ENCODE measurements at regions not wholly inside any gene's neighbourhood (a gene's known extent, or its start where the extent isn't known, plus 50 kb on each side); places are given as distances from the start of the nearest gene placed in this dataset.
A peak's percentile ranks its signal among the peaks of the same experiment; 100 is the strongest.
"Not testable (repeated sequence)": the region's sequence is repeated elsewhere in the genome, so short reads cannot be mapped to it uniquely, and the experiment has no call there.

DNA sequence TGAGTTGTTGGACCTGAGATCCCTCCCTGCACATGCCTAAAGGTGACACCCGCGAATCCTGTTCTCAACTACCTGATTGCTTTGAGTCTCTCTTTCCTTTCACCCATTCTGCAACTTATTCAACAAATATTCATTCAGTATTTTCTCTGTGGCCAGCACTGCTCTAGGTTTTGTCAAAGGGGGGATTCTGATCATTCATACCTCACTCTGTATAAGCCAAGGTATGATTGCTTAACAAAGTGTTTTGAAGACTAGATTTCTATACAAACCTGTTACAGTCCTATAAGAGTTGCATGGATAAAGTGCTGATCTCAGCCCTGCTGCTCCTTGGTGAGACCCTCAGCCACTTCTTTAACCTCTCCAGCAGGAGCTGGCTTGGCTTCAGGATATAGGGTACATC lies 409.7 kb downstream of the KCNRG start:
- WGBS, 3 donors: 93 to 95% (median 93%) methylated on average over 2 of the region's 2 CpGs
- H3K4me3 ChIP-seq (ENCODE audit: low read depth in 1 of 3, low read length in 3 of 3): no peak overlapping the region
- H3K36me3 ChIP-seq (ENCODE audit: control insufficient read depth in 3 of 3, insufficient read depth in 2 of 3, low read depth in 1 of 3, low read length in 3 of 3): no peaks in the 10 kb centered on the region
- H3K27me3 ChIP-seq (ENCODE audit: control insufficient read depth in 3 of 3, insufficient read depth in 3 of 3, low read length in 3 of 3): no peaks in the 10 kb centered on the region
- FAIRE-seq (no peak), DNase-seq (no peak)
- peaks cover 0 to 7% (median 0%) of the 10 kb centered on the region in 3 donors for H3K4me1 ChIP-seq (ENCODE audit: control insufficient read depth in 3 of 3, insufficient read depth in 2 of 3, low read depth in 1 of 3, low read length in 2 of 3)
- no peak overlapping the region for H3K27ac ChIP-seq (ENCODE audit: low read depth in 1 of 3, low read length in 2 of 3)
- no peaks in the 10 kb centered on the region for H3K9me3 ChIP-seq (ENCODE audit: control insufficient read depth in 2 of 2, insufficient read depth in 1 of 2, low read depth in 1 of 2, low read length in 1 of 2)

DNA sequence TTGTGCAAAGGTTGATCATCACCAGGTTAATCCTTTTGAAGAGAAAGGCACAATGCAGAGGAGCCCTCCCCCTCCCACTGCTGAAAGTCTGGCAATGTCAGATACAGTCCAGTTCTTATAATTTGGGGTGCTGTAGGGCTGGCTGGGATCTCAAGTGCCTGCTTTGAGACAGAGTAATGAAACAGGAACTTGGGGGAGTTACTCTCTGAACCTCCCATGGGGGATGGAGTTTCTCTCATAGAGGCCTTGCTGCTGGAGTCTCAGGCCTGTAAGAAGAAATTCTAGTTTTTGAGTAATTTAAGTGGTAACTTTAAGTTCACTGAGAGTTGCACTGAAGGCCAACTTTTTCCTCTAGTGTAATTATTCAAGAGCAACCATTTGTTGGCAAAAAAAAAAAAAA lies 410.5 kb downstream of the KCNRG start:
- FAIRE-seq: no peak
- H3K27me3 ChIP-seq (ENCODE audit: control insufficient read depth in 3 of 3, insufficient read depth in 3 of 3, low read length in 3 of 3): no peaks in the 10 kb centered on the region

DNA sequence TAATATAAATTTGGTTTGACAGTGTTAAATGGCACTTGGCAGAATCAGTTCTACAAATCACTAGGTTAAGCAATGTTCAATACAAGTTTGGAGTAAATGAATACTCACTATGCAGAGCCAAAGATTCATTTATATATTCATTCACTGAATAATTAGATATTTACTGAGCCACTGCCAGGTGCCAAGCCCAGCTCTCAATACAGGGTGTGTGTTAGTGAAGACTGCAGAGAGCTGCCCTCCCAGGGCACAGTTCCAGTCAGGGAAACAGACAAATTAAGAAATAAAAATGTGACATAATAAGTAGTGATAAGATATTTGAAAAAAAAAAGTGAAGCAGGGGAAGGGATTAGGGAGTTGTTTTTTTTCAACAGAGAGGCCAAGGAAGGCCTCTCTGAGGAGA lies 411.7 kb downstream of the KCNRG start:
- FAIRE-seq: no peak
- DNase-seq: no peak

More for the DNA sequence above, 410.5 kb downstream of the KCNRG start:
- Histone ChIP-seq H3K9me3 (ENCODE audit: control insufficient read depth in 2 of 2, insufficient read depth in 1 of 2, low read depth in 1 of 2, low read length in 1 of 2) (no peaks in the 10 kb centered on the region), H3K4me3 (ENCODE audit: low read depth in 1 of 3, low read length in 3 of 3) (no peak overlapping the region), H3K27ac (ENCODE audit: low read depth in 1 of 3, low read length in 2 of 3) (no peak overlapping the region), H3K36me3 (ENCODE audit: control insufficient read depth in 3 of 3, insufficient read depth in 2 of 3, low read depth in 1 of 3, low read length in 3 of 3) (no peaks in the 10 kb centered on the region), H3K4me1 (ENCODE audit: control insufficient read depth in 3 of 3, insufficient read depth in 2 of 3, low read depth in 1 of 3, low read length in 2 of 3) (peaks cover 0 to 7% (median 0%) of the 10 kb centered on the region in 3 donors)
- no peak for DNase-seq

DNA sequence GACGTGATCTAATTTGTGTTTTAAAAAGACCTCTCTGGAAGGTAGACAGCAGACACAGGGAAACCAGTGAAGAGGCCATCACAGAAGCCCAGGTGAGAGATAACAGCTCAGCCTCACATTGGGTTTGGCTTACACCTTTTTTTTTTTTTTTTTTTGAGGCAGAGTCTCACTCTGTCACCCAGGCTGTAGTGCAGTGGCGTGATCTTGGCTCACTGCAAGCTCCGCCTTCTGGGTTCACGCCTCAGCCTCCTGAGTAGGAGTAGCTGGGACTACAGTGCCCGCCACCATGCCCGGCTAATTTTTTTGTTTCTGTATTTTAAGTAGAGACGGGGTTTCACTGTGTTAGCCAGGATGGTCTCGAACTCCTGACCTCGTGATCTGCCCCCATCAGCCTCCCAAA lies 412.3 kb downstream of the KCNRG start:
- DNase-seq; H3K27me3 ChIP-seq (ENCODE audit: control insufficient read depth in 3 of 3, insufficient read depth in 3 of 3, low read length in 3 of 3): not testable (repeated sequence)

More for the DNA sequence above, 411.7 kb downstream of the KCNRG start:
- H3K27ac ChIP-seq (ENCODE audit: low read depth in 1 of 3, low read length in 2 of 3): no peak overlapping the region
- no peaks in the 10 kb centered on the region for H3K36me3 ChIP-seq (ENCODE audit: control insufficient read depth in 3 of 3, insufficient read depth in 2 of 3, low read depth in 1 of 3, low read length in 3 of 3)
- no peaks in the 10 kb centered on the region for H3K9me3 ChIP-seq (ENCODE audit: control insufficient read depth in 2 of 2, insufficient read depth in 1 of 2, low read depth in 1 of 2, low read length in 1 of 2)
- no peaks in the 10 kb centered on the region for H3K27me3 ChIP-seq (ENCODE audit: control insufficient read depth in 3 of 3, insufficient read depth in 3 of 3, low read length in 3 of 3)
- peaks cover 0 to 5% (median 0%) of the 10 kb centered on the region in 3 donors for H3K4me1 ChIP-seq (ENCODE audit: control insufficient read depth in 3 of 3, insufficient read depth in 2 of 3, low read depth in 1 of 3, low read length in 2 of 3)
- H3K4me3 ChIP-seq (ENCODE audit: low read depth in 1 of 3, low read length in 3 of 3): no peak overlapping the region

GRCh38 chr13:50428183-50428877 lies 413.1 kb downstream of the KCNRG start:
- no peak overlapping the region for H3K27ac ChIP-seq (ENCODE audit: low read depth in 1 of 3, low read length in 2 of 3)
- no peak for FAIRE-seq
- H3K4me1 ChIP-seq (ENCODE audit: control insufficient read depth in 3 of 3, insufficient read depth in 2 of 3, low read depth in 1 of 3, low read length in 2 of 3): peaks cover 0 to 2% (median 0%) of the 10 kb centered on the region in 3 donors
- H3K9me3 ChIP-seq (ENCODE audit: control insufficient read depth in 2 of 2, insufficient read depth in 1 of 2, low read depth in 1 of 2, low read length in 1 of 2): no peaks in the 10 kb centered on the region
- no peak for DNase-seq
- WGBS, 3 donors: 60 to 85% (median 78%) methylated on average over 1 of the region's 1 CpG
- H3K36me3 ChIP-seq (ENCODE audit: control insufficient read depth in 3 of 3, insufficient read depth in 2 of 3, low read depth in 1 of 3, low read length in 3 of 3): no peaks in the 10 kb centered on the region
- no peaks in the 10 kb centered on the region for H3K27me3 ChIP-seq (ENCODE audit: control insufficient read depth in 3 of 3, insufficient read depth in 3 of 3, low read length in 3 of 3)
- H3K4me3 ChIP-seq (ENCODE audit: low read depth in 1 of 3, low read length in 3 of 3): no peak overlapping the region

More for the DNA sequence above, 412.3 kb downstream of the KCNRG start:
- not testable (repeated sequence) for H3K4me3 ChIP-seq (ENCODE audit: low read depth in 1 of 3, low read length in 3 of 3); H3K9me3 ChIP-seq (ENCODE audit: control insufficient read depth in 2 of 2, insufficient read depth in 1 of 2, low read depth in 1 of 2, low read length in 1 of 2); FAIRE-seq; H3K4me1 ChIP-seq (ENCODE audit: control insufficient read depth in 3 of 3, insufficient read depth in 2 of 3, low read depth in 1 of 3, low read length in 2 of 3); H3K27ac ChIP-seq (ENCODE audit: low read depth in 1 of 3, low read length in 2 of 3); H3K36me3 ChIP-seq (ENCODE audit: control insufficient read depth in 3 of 3, insufficient read depth in 2 of 3, low read depth in 1 of 3, low read length in 3 of 3)
- WGBS, 3 donors: 78 to 86% (median 85%) methylated on average over 9 of the region's 9 CpGs

DNA sequence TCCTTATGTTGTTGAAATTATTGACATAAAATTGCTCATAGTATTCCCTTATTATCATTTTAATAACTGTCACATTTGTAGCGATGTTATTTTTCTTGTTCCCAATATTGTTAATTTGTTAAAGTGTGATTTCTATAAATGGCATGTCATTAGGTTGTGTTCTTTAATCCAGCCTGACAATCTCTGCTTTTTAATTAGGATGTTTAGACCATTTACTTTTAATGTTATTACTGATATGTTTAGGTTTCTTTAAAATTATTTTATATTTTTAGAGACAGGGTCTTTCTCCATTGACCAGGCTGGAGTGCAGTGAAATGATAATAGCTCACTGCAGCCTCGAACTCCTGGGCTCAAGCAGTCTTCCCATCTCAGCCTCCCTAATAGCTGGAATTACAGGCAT lies 408.5 kb downstream of the DLEU7 start:
- Histone ChIP-seq H3K27ac (ENCODE audit: low read depth in 1 of 3, low read length in 2 of 3) (no peak overlapping the region), H3K4me3 (ENCODE audit: low read depth in 1 of 3, low read length in 3 of 3) (no peak overlapping the region), H3K27me3 (ENCODE audit: control insufficient read depth in 3 of 3, insufficient read depth in 3 of 3, low read length in 3 of 3) (no peaks in the 10 kb centered on the region), H3K4me1 (ENCODE audit: control insufficient read depth in 3 of 3, insufficient read depth in 2 of 3, low read depth in 1 of 3, low read length in 2 of 3) (no peaks in the 10 kb centered on the region), H3K36me3 (ENCODE audit: control insufficient read depth in 3 of 3, insufficient read depth in 2 of 3, low read depth in 1 of 3, low read length in 3 of 3) (no peaks in the 10 kb centered on the region), H3K9me3 (ENCODE audit: control insufficient read depth in 2 of 2, insufficient read depth in 1 of 2, low read depth in 1 of 2, low read length in 1 of 2) (no peaks in the 10 kb centered on the region)
- DNase-seq: no peak
- FAIRE-seq: no peak
- WGBS, 3 donors: 94 to 95% (median 94%) methylated on average over 2 of the region's 2 CpGs

DNA sequence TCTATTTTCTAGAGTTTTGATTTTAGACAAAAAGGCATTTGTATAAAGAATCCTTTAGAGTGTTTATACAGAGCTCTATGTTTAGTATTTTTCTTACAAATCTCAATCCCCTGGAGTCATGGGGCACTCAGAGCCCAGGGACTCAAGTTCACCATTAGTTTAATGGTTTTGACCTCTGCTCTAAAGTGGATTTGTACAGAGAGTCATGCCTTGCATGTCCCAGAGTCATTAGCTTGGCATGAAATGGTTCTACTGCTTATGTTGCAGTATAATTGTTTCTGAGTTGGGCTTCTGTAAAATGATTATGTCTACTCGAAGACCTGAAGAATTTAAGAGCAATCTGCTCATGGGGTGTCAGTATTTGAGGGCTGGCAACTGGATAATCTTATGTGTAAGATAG lies 406.2 kb downstream of the DLEU7 start:
- Histone ChIP-seq H3K36me3 (ENCODE audit: control insufficient read depth in 3 of 3, insufficient read depth in 2 of 3, low read depth in 1 of 3, low read length in 3 of 3) (no peaks in the 10 kb centered on the region), H3K27me3 (ENCODE audit: control insufficient read depth in 3 of 3, insufficient read depth in 3 of 3, low read length in 3 of 3) (no peaks in the 10 kb centered on the region), H3K4me1 (ENCODE audit: control insufficient read depth in 3 of 3, insufficient read depth in 2 of 3, low read depth in 1 of 3, low read length in 2 of 3) (no peaks in the 10 kb centered on the region), H3K27ac (ENCODE audit: low read depth in 1 of 3, low read length in 2 of 3) (no peak overlapping the region), H3K4me3 (ENCODE audit: low read depth in 1 of 3, low read length in 3 of 3) (no peak overlapping the region), H3K9me3 (ENCODE audit: control insufficient read depth in 2 of 2, insufficient read depth in 1 of 2, low read depth in 1 of 2, low read length in 1 of 2) (no peaks in the 10 kb centered on the region)
- DNase-seq: peak in 1 of 2 donors; percentile 33
- no peak for FAIRE-seq
- 69 to 97% (median 82%) methylated on average over 1 of the region's 1 CpG for WGBS, 3 donors

- DNase-seq (no peak), FAIRE-seq (no peak)
- Histone ChIP-seq H3K27ac (ENCODE audit: low read depth in 1 of 3, low read length in 2 of 3) (no peak overlapping the region), H3K36me3 (ENCODE audit: control insufficient read depth in 3 of 3, insufficient read depth in 2 of 3, low read depth in 1 of 3, low read length in 3 of 3) (no peaks in the 10 kb centered on the region), H3K27me3 (ENCODE audit: control insufficient read depth in 3 of 3, insufficient read depth in 3 of 3, low read length in 3 of 3) (no peaks in the 10 kb centered on the region), H3K9me3 (ENCODE audit: control insufficient read depth in 2 of 2, insufficient read depth in 1 of 2, low read depth in 1 of 2, low read length in 1 of 2) (no peaks in the 10 kb centered on the region), H3K4me3 (ENCODE audit: low read depth in 1 of 3, low read length in 3 of 3) (no peak overlapping the region), H3K4me1 (ENCODE audit: control insufficient read depth in 3 of 3, insufficient read depth in 2 of 3, low read depth in 1 of 3, low read length in 2 of 3) (no peaks in the 10 kb centered on the region)
- WGBS, 3 donors: 61 to 84% (median 69%) methylated on average over 1 of the region's 1 CpG
Observed at GRCh38 chr13:50438351-50438750, 405.1 kb downstream of the DLEU7 start.

- Histone ChIP-seq H3K27me3 (ENCODE audit: control insufficient read depth in 3 of 3, insufficient read depth in 3 of 3, low read length in 3 of 3) (no peaks in the 10 kb centered on the region), H3K36me3 (ENCODE audit: control insufficient read depth in 3 of 3, insufficient read depth in 2 of 3, low read depth in 1 of 3, low read length in 3 of 3) (no peaks in the 10 kb centered on the region), H3K4me3 (ENCODE audit: low read depth in 1 of 3, low read length in 3 of 3) (no peak overlapping the region), H3K27ac (ENCODE audit: low read depth in 1 of 3, low read length in 2 of 3) (no peak overlapping the region), H3K9me3 (ENCODE audit: control insufficient read depth in 2 of 2, insufficient read depth in 1 of 2, low read depth in 1 of 2, low read length in 1 of 2) (no peaks in the 10 kb centered on the region), H3K4me1 (ENCODE audit: control insufficient read depth in 3 of 3, insufficient read depth in 2 of 3, low read depth in 1 of 3, low read length in 2 of 3) (no peaks in the 10 kb centered on the region)
- no peak for DNase-seq
- no peak for FAIRE-seq
- 86 to 92% (median 88%) methylated on average over 1 of the region's 1 CpG for WGBS, 3 donors
Observed at GRCh38 chr13:50441130-50441529, 402.4 kb downstream of the DLEU7 start.
